Posterior cingulate gyrus (tissue), 11 donors: ENCODE measurements at regions not wholly inside any gene's neighbourhood (a gene's known extent, or its start where the extent isn't known, plus 50 kb on each side); places are given as distances from the start of the nearest gene placed in this dataset.

Experiments used
- DNase-seq, 10 donors: peaks; one replicate each; pipeline versions ENCODE4 v3.0.0 to v3.0.0-alpha.2; 2020 to 2021; ENCODE audit warnings: mixed read lengths in 3 of 10
- intact Hi-C: fragments of 100-400 bp; cut with DNase I; formaldehyde crosslinking; loops from one replicate; pipeline ENCODE4 v1.15.1; 2023

- intact Hi-C loops = no loop called here
These were observed 176.7 kb downstream of the MED10 start for GRCh38 chr5:6201631-6202030.

GRCh38 chr5:6198531-6198930 lies 179.8 kb downstream of the MED10 start:
- DNase-seq = no peak
- intact Hi-C loops = no loop called here

More at GRCh38 chr5:6201631-6202030, 176.7 kb downstream of the MED10 start:
- DNase-seq = no peak

- no peak for DNase-seq
- intact Hi-C loops = no loop called here
These were observed 180.9 kb downstream of the MED10 start for GRCh38 chr5:6197427-6197826.

- DNase-seq = no peak
- intact Hi-C loops = no loop called here
These were observed 182.5 kb downstream of the MED10 start for GRCh38 chr5:6195711-6196358.

GRCh38 chr5:6194906-6195612 lies 183.3 kb downstream of the MED10 start:
- no peak for DNase-seq
- intact Hi-C loops = no loop called here

- DNase-seq = no peak
- intact Hi-C loops = no loop called here
These were observed 184.0 kb downstream of the MED10 start for GRCh38 chr5:6194261-6194875.

GRCh38 chr5:6193310-6193709 lies 185.0 kb downstream of the MED10 start:
- DNase-seq = no peak
- intact Hi-C loops = no loop called here

GRCh38 chr5:6190838-6191237 lies 187.5 kb downstream of the MED10 start:
- no peak for DNase-seq

GRCh38 chr5:6188976-6189375 lies 189.4 kb downstream of the MED10 start:
- intact Hi-C loops = no loop called here
- no peak for DNase-seq

More at GRCh38 chr5:6190838-6191237, 187.5 kb downstream of the MED10 start:
- intact Hi-C loops = no loop called here

GRCh38 chr5:6188344-6188743 lies 190.0 kb downstream of the MED10 start:
- no peak for DNase-seq
- intact Hi-C loops = no loop called here

- intact Hi-C loops = no loop called here
- DNase-seq = no peak
These were observed 190.8 kb downstream of the MED10 start for GRCh38 chr5:6187501-6187900.

GRCh38 chr5:6185574-6185973 lies 192.8 kb downstream of the MED10 start:
- intact Hi-C loops = no loop called here
- DNase-seq = no peak

GRCh38 chr5:6184481-6184880 lies 193.9 kb downstream of the MED10 start:
- intact Hi-C loops = no loop called here
- no peak for DNase-seq

- intact Hi-C loops = no loop called here
- no peak for DNase-seq
These were observed 194.7 kb downstream of the MED10 start for GRCh38 chr5:6183391-6184390.

GRCh38 chr5:6182271-6182815 lies 196.0 kb downstream of the MED10 start:
- DNase-seq = no peak

GRCh38 chr5:6181871-6182270 lies 196.5 kb downstream of the MED10 start:
- DNase-seq = no peak
- intact Hi-C loops = no loop called here

More at GRCh38 chr5:6182271-6182815, 196.0 kb downstream of the MED10 start:
- intact Hi-C loops = no loop called here

GRCh38 chr5:6181147-6181729 lies 197.1 kb downstream of the MED10 start:
- DNase-seq = no peak
- intact Hi-C loops = no loop called here

GRCh38 chr5:6180231-6180872 lies 198.0 kb downstream of the MED10 start:
- no peak for DNase-seq
- intact Hi-C loops = no loop called here

GRCh38 chr5:6178846-6179532 lies 199.4 kb downstream of the MED10 start:
- intact Hi-C loops = no loop called here
- DNase-seq = no peak
